CD4-positive, alpha-beta T cell treated with Interleukin-6 at 100 ng/mL for 8 hours (primary cell): ENCODE measurements at regions not wholly inside any gene's neighbourhood (a gene's known extent, or its start where the extent isn't known, plus 50 kb on each side); places are given as distances from the start of the nearest gene placed in this dataset.
"Not testable (repeated sequence)": the region's sequence is repeated elsewhere in the genome, so short reads cannot be mapped to it uniquely, and the experiment has no call there.

ENCODE experiments used
- DNase-seq: peaks from one replicate; pipeline ENCODE4 v3.0.0-alpha.2; 2020; ENCODE audit warnings: mixed read lengths, low spot score

DNA sequence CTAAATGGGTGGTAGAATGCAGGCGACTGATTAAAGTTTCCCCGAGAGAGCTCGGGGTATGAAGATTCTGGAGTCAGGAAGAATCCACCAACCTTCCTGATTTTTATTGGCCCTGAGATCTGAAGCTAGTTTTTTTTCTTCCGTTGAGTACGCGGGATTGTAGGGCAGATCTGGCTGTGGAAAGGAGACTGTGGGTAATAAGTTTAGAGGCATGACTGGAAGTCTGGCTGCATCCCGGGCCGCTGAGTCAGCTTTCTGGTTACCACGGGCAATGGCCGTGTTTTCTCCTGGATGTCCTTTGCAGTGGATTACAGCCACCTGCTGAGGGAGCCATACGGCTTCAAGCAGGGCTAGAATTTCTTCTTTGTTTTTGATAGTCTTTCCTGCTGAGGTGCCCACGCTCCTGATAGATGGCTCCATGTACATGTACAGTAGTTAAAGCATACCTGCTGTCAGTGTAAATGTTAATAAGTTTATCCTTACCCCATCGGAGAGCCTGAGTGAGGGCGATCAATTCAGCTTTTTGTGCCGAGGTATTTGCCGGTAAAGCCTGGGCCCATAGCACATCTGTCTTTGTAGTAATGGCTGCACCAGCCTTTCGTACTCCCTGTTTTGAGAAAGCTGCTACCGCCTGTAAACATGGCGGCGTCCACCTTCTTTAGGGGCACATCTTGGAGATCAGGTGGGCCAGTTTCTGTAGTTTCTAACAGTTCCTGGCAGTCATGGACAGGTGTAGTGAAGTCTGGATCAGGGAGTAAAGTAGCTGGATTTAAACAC is 154.0 kb downstream of the TRIM27 start:
- DNase-seq, result no peak

DNA sequence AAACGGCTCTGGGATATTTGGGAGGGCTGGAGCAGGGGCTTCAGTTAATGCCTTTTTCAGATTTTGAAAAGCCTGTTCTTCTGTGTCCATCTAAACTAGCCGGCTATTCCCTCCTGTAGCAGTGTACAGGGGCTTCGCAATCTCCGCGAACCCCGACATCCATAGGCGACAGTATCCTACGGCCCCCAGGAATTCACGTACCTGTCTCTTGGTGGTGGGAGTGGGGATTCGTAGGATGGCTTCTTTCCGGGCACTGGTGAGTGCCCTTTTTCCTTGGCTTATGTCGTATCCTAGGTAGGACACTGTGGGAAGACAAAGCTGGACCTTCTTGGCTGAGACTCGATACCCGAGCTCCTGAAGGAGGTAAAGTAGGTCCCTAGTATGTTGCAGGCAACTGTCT is 153.1 kb downstream of the TRIM27 start:
- no peak for DNase-seq

- no peak for DNase-seq
Measured at GRCh38 chr6:28771401-28772267, 152.2 kb downstream of the TRIM27 start.

- DNase-seq, result no peak
Measured at GRCh38 chr6:28772480-28773381, 151.1 kb downstream of the TRIM27 start.

GRCh38 chr6:28774292-28775051 is 149.3 kb downstream of the TRIM27 start:
- DNase-seq, result no peak

GRCh38 chr6:28775052-28775376 is 148.8 kb downstream of the TRIM27 start:
- DNase-seq, result no peak

- no peak for DNase-seq
Measured at GRCh38 chr6:28775405-28776129, 148.2 kb downstream of the TRIM27 start.

GRCh38 chr6:28776269-28777146 is 147.3 kb downstream of the TRIM27 start:
- DNase-seq, result no peak

DNA sequence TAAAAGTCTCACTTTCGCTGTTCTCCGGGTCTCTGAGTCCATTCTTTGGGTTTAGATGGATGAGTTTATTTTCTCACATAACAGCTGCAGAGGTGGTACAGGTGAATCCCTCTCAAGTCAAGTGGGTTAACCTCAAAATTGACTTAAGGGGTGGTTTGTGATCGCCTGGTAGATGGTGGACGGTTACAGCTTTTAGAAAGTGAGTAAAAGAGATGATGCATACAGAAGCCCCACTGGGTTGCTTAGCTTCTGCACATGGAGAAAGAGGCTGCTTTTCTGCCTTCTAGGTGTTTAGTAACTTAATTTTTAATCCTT is 146.7 kb downstream of the TRIM27 start:
- DNase-seq, result no peak

DNA sequence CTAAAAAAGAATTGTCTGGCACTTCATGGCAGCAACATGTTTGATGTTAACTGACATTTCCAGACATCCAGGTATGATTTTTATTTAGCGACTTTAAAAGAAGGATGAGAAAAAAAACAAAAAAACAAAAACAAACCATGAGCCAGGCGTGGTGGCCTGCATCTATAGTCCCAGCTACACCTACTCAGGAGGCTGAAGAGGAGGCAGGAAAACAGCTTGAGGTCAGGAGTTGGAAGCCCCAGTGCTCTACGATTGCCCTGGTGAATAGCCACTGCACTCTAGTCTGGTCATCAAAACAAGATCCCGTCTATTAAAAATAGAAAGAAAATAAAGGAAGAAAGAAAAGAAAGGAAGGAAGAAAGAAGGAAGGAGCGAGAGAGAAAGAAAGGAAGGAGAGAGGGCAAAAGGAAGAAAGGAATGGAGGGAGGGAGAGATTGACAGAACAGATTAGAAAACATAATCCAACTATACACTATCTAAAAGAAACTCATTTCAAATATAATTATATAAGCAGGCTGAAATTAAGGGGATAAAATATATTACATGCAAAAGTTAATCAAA is 141.6 kb downstream of the TRIM27 start:
- no peak for DNase-seq

DNA sequence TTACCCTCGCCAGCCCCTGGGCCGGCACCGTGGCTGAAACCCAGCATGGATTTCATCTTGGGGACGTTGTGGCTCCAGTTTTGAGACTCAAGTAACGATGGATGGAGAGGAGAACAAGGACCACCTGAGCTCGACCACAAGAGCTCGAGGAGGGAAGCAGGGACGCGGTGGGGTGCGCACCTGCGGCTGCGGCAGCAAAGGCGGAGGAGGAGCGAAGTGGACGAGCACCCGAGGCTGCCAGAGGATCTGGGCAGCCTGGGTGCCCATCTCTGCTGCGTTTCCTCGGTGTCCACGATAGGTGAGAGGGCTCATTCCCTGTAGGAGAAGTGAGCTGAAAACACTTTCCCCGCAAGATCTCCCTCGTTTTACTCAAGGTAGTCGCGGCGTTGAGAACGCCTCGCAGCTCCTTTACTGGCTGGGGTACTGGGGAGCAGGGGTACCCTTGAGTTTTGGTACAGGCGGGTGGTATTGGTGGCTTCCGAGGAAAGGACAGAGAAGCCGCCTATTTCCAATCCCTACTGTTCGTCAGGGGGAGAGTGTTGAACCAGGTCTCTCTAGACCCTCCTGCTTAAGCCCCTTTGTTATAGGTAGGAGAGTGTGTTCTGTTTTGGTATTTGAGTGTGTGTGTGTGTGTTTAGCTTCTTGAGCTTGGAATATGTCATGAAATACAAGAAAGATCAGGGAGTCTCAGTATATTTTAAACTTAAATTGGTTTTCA is 137.7 kb downstream of the TRIM27 start:
- DNase-seq, result no peak

GRCh38 chr6:28789553-28790083 is 134.2 kb downstream of the TRIM27 start:
- no peak for DNase-seq

DNA sequence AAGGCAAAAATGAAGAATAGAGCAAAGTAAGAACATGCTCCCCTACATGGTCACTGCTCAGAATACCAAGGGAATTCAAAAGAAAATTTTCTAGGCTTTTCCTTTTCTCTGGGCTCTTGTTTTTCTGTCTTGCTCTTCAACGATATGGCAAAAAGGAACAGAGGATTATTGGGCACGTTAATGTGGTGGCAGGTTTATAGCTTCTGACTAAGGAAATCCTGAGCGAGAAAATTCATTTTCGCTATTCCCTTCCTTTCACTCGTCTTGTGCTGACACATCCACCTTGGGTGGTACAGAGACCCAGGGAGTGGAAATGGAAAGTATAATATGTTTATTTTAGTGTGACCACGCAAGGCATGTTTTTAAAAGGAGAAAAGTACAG is 132.8 kb downstream of the TRIM27 start:
- no peak for DNase-seq

DNA sequence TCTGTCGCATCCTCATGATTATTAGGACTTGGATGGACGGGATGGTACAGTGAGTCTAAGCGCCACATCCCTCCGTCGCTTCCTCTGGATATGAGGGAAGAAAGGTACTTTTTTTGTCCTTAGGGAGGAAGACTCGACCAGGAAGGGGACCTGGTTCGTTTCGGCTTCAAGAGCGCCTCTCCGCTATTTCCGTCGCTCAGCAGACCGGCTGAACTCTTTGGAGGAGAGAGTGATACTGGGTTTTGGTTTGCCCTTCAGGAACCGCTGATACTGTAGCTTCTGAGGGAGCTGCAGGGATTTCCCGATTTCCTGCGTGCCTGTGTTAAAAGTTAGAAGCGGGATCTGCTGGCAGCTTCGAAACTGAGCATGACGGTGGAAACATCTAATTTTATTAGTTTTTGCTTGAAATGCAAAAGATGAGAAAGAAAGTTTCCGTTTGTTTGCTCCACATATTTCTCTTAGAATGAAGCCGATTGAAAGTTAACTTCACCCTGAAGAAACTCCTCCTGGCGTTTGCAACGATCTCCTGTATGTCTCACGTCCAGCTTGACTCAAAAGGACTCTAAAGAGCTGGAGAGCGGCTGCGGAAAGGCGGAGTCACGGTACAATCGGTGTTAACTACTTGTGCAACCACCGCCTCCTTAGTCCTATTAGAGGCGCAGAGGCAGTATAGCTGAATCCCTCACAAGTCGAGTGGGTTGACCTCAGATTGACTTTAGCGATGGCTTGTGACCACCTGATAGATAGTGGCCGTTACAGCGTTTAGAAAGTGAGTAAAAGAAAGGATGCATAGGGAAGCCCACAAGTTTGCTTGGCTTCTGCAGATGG is 129.4 kb downstream of the TRIM27 start:
- no peak for DNase-seq

GRCh38 chr6:28800647-28801046 is 123.1 kb downstream of the TRIM27 start:
- DNase-seq, result not testable (repeated sequence)

DNA sequence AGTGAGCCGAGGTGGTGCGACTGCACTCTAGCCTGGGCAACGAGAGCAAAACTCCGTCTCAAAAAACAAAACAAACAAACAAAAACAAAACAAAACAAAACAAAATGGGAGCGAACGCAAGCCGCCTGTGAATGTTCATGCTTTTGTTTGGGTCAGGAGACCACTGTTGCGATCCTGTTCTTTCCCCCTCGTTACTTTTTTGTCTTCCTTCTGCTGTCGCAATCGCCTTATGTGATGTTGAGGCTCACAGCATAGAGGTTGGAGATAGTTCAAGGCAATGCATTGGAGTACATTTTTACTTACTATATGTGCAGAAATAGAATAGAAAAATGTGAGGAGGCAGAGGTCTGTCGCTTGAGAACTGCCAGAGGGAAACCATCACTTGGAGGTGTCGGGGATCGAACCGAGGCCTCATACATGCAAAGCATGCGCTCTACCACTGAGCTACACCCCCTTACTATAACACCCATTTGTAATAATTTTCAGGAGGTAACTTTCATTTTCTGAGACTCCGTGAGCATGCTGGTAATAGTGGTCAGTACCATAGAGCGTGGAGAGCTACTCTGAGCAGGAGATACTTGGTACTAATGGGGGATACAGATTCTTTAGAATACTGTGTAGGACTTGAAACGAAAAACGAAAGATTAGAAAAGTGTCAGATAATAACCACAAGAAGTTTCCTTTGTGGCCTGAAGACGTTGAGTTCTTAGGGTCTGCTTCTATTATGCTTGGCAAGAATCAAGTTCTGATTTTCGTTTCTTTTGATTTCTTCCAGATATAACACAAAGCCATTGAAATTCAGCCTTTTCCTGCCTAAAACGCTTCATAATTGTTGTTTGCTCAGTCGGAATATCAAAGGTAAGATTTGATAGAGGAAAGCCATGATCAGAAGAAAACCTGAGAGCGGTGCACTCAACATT is 121.1 kb downstream of the TRIM27 start:
- no peak for DNase-seq

DNA sequence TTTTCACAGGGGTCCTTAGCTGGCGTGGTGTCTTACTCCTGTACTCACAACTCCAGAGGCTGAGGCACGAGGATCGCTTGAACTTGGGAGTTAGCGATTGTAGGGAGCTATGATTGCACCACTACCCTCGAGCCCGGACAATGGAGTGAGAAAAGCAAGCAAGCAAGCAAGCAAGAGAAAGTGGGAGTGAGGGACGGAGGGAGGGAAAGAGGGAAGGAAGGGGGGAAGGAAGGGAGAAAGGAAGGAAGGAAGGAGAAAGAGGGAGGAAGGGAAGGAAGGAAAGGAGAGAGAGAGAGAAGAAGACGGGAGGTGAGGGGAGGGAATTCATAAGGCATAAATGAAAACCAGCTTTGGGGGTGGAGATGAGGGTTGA is 120.5 kb downstream of the TRIM27 start:
- no peak for DNase-seq
